MM.1S (cell line): ENCODE measurements at regions not wholly inside any gene's neighbourhood (a gene's known extent, or its start where the extent isn't known, plus 50 kb on each side); places are given as distances from the start of the nearest gene placed in this dataset.

ENCODE experiments used
- DNase-seq: peaks from one replicate; pipeline ENCODE4 v3.0.0-alpha.2; 2015
- H2AFZ ChIP-seq: fragments of 300-600 bp; sonication (generic); 2 replicates; pipeline ENCODE4 v1.6.0; 2016; ENCODE audit warnings: antibody characterized with exemption, low read length
- H3F3A ChIP-seq: fragments of 300-600 bp; sonication (generic); 2 replicates; pipeline ENCODE4 v1.6.1; 2016; ENCODE audit warnings: mild to moderate bottlenecking, antibody characterized with exemption, low read length, moderate library complexity, mixed read lengths; ENCODE audit not compliant: insufficient read depth
- H3K27ac ChIP-seq: fragments of 300-600 bp; sonication (generic); 2 replicates; pipeline ENCODE4 v1.5.1; 2016; ENCODE audit warnings: mild to moderate bottlenecking, low read length
- H3K27me3 ChIP-seq: fragments of 300-600 bp; sonication (generic); replicated peaks from 2 replicates; pipeline ENCODE4 v1.6.0; 2016; ENCODE audit warnings: low read length; ENCODE audit not compliant: insufficient read depth
- H3K36me3 ChIP-seq: fragments of 300-600 bp; sonication (generic); replicated peaks from 2 replicates; pipeline ENCODE4 v1.6.1; 2016; ENCODE audit warnings: mild to moderate bottlenecking, low read length, mixed read lengths; ENCODE audit not compliant: insufficient read depth
- H3K4me1 ChIP-seq: fragments of 300-600 bp; sonication (generic); 2 replicates; pipeline ENCODE4 v1.6.1; 2016; ENCODE audit warnings: low read length, mixed read lengths
- H3K4me2 ChIP-seq: fragments of 300-600 bp; sonication (generic); 2 replicates; pipeline ENCODE4 v1.6.0; 2016; ENCODE audit warnings: low read depth, low read length
- H3K4me3 ChIP-seq: fragments of 300-600 bp; sonication (generic); 2 replicates; pipeline ENCODE4 v1.5.1; 2016; ENCODE audit warnings: low read length, mixed read lengths
- H3K79me2 ChIP-seq: fragments of 300-600 bp; sonication (generic); 2 replicates; pipeline ENCODE4 v1.6.1; 2016; ENCODE audit warnings: mixed run types, low read length, mixed read lengths
- H3K9ac ChIP-seq: fragments of 300-600 bp; sonication (generic); 2 replicates; pipeline ENCODE4 v1.6.1; 2016; ENCODE audit warnings: low read length, mixed read lengths
- H3K9me2 ChIP-seq: fragments of 300-600 bp; sonication (generic); replicated peaks from 2 replicates; pipeline ENCODE4 v1.6.1; 2016; ENCODE audit warnings: mild to moderate bottlenecking, low read length, mixed read lengths; ENCODE audit not compliant: insufficient read depth
- H3K9me3 ChIP-seq: fragments of 300-600 bp; sonication (generic); replicated peaks from 2 replicates; pipeline ENCODE4 v1.6.1; 2016; ENCODE audit warnings: mild to moderate bottlenecking, low read length, mixed read lengths; ENCODE audit not compliant: insufficient read depth
- H4K20me1 ChIP-seq: fragments of 300-600 bp; sonication (generic); 2 replicates; pipeline ENCODE4 v1.6.1; 2016; ENCODE audit warnings: mild to moderate bottlenecking, low read length, moderate library complexity, mixed read lengths; ENCODE audit not compliant: insufficient read depth
- CTCF ChIP-seq: fragments of 300-600 bp; sonication (generic); IDR thresholded peaks from 2 replicates; pipeline ENCODE4 v1.5.1; 2016; ENCODE audit warnings: antibody characterized with exemption, low read length, mixed read lengths
- EZH2 ChIP-seq: fragments of 300-600 bp; sonication (generic); optimal IDR thresholded peaks from 2 replicates; pipeline ENCODE3; 2017; ENCODE audit warnings: low read depth, mild to moderate bottlenecking, antibody characterized with exemption, low read length, mixed read lengths
- EZH2phosphoT487 ChIP-seq: fragments of 300-600 bp; sonication (generic); IDR thresholded peaks from 2 replicates; pipeline ENCODE4 v1.6.1; 2018; ENCODE audit warnings: antibody characterized with exemption, low read length

DNA sequence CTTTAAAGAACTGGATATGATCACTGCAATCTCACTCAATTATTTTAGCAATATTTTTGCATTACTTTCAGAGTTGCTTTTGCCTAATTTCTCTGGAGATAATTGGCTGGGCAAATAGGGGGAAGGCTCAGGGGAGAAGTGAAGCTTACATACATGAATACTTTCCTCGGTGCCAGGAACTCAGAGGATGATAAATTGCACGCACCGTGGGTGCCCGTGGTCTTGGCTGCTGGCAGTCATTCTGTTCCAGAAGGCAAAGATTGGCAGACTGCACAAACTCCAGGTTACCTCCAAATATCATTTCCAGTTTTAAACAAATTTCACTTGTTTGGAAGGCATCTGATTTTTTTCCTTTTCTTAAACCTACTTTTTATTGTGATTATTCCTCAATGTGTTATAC is 197.8 kb upstream of the TMEM72 start:
- no peaks in the 10 kb centered on the region for H4K20me1 ChIP-seq
- H3K27me3 ChIP-seq, result no peaks in the 10 kb centered on the region
- no peaks in the 10 kb centered on the region for H3K4me1 ChIP-seq
- H3K27ac ChIP-seq, result no peak overlapping the region
- H2AFZ ChIP-seq, result no peak overlapping the region
- no peaks in the 10 kb centered on the region for H3K9me3 ChIP-seq
- no peak overlapping the region for H3K9ac ChIP-seq
- H3F3A ChIP-seq, result no peaks in the 10 kb centered on the region
- H3K4me2 ChIP-seq, result no peak overlapping the region
- H3K79me2 ChIP-seq, result no peaks in the 10 kb centered on the region
- H3K9me2 ChIP-seq, result no peaks in the 10 kb centered on the region
- TF ChIP-seq EZH2phosphoT487 (no peak), CTCF (no peak), EZH2 (no peak)
- DNase-seq, result no peak
- no peaks in the 10 kb centered on the region for H3K36me3 ChIP-seq
- no peak overlapping the region for H3K4me3 ChIP-seq

GRCh38 chr10:44714451-44714850 is 196.7 kb upstream of the TMEM72 start:
- Histone ChIP-seq H4K20me1 (no peaks in the 10 kb centered on the region), H3K79me2 (no peaks in the 10 kb centered on the region), H3K9me2 (no peaks in the 10 kb centered on the region), H3K36me3 (no peaks in the 10 kb centered on the region), H3K27ac (no peak overlapping the region), H3F3A (no peaks in the 10 kb centered on the region), H3K9me3 (no peaks in the 10 kb centered on the region), H3K9ac (no peak overlapping the region), H3K4me3 (no peak overlapping the region), H3K27me3 (no peaks in the 10 kb centered on the region), H3K4me1 (no peaks in the 10 kb centered on the region), H3K4me2 (no peak overlapping the region), H2AFZ (no peak overlapping the region)
- no peak for DNase-seq
- TF ChIP-seq CTCF (no peak), EZH2 (no peak), EZH2phosphoT487 (no peak)

GRCh38 chr10:44715136-44715535 is 196.0 kb upstream of the TMEM72 start:
- H3K27ac ChIP-seq, result no peak overlapping the region
- H3K9me3 ChIP-seq, result no peaks in the 10 kb centered on the region
- no peaks in the 10 kb centered on the region for H4K20me1 ChIP-seq
- no peak for DNase-seq
- no peaks in the 10 kb centered on the region for H3K4me1 ChIP-seq
- TF ChIP-seq EZH2, result no peak
- TF ChIP-seq EZH2phosphoT487, result no peak
- TF ChIP-seq CTCF, result no peak
- no peaks in the 10 kb centered on the region for H3F3A ChIP-seq
- no peaks in the 10 kb centered on the region for H3K9me2 ChIP-seq
- no peaks in the 10 kb centered on the region for H3K36me3 ChIP-seq
- H3K27me3 ChIP-seq, result no peaks in the 10 kb centered on the region
- no peaks in the 10 kb centered on the region for H3K79me2 ChIP-seq
- H3K4me3 ChIP-seq, result no peak overlapping the region
- no peak overlapping the region for H3K4me2 ChIP-seq
- no peak overlapping the region for H3K9ac ChIP-seq
- H2AFZ ChIP-seq, result no peak overlapping the region
